ENCODE measurements at regions not wholly inside any gene's neighbourhood (a gene's known extent, or its start where the extent isn't known, plus 50 kb on each side); places are given as distances from the start of the nearest gene placed in this dataset.

DNA sequence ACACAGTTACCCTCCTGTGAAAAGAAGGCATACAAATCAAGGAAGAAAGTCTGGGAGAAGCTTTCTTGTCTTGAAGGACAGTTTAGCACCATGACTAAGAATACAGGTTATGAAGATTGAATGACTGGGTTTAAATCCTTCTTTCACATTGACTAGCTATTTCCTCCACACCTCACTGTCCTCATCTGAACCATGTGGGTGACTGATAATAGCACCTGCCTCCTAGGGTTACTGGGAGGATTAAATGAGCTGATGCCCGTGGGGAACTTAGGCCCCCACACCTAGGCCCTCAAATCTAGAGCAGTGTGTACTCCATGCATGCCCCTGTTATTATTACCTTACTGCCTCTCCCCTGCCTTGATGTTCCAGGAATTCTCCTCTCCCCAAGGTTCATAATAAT is 202.9 kb downstream of the FBXO15 start:
- H3K27ac ChIP-seq, result no peak overlapping the region
- POLR2A ChIA-PET (ENCODE audit: low non-redundant PET), result no interaction called here
- no peak for TF ChIP-seq CTCF (conservative IDR thresholded peaks at IDR 0.05; ENCODE audit: low read depth)
- CTCF ChIA-PET, result no interaction called here
- no peak for DNase-seq (ENCODE audit: low spot score)

DNA sequence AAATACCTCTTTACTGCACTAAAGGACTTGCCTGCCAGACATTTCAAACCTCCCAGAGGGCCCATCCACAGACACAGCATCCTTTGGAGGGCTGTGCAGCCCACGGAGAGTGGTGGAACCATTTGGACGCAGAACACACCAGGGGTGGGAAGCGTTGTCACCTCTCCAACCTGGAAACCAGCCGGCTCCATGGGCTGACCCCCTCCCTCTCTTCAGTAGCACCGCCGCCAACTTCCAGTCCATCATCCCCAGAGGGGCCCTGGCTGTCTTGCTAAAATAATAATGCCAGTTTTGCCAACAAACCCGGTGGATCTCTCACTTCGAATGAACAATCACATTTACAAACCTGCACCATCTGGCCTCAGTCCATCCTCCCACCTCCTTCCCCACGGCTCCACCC is 203.9 kb downstream of the FBXO15 start:
- TF ChIP-seq CTCF (conservative IDR thresholded peaks at IDR 0.05; ENCODE audit: low read depth), result no peak
- DNase-seq (ENCODE audit: low spot score), result no peak
- H3K27ac ChIP-seq, result no peak overlapping the region
- ChIA-PET POLR2A (ENCODE audit: low non-redundant PET) (no interaction called here), CTCF (no interaction called here)

DNA sequence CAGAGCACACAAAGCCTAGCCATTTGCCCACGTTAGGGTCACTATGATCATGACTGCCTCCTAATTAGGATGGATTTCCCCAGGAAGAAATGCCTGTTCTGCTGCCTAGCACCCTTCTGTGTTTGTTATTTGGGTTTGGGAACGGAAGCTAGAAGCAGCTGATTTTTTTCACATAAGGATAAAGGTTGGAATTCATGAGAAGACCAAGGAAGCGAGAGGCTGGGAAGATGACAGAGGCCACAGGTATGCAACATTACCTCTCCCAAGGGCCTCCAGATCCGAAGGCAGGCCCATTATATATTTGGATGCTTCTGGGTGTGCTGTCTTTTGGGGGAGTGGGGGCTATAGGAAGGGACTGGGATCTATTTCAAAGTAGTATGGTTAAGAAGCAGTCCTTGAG is 204.7 kb downstream of the FBXO15 start:
- no peak for DNase-seq (ENCODE audit: low spot score)
- ChIA-PET POLR2A (ENCODE audit: low non-redundant PET) (no interaction called here), CTCF (no interaction called here)
- no peak overlapping the region for H3K27ac ChIP-seq
- TF ChIP-seq CTCF (conservative IDR thresholded peaks at IDR 0.05; ENCODE audit: low read depth), result no peak

- CTCF ChIA-PET, result interaction anchor here (0.8 kb wide), 1 partner anchor 45 kb away, joined by 3 read pairs; no protein-coding TSS in a partner anchor
- TF ChIP-seq CTCF (conservative IDR thresholded peaks at IDR 0.05; ENCODE audit: low read depth), result no peak
- POLR2A ChIA-PET (ENCODE audit: low non-redundant PET), result no interaction called here
- no peak overlapping the region for H3K27ac ChIP-seq
- DNase-seq (ENCODE audit: low spot score), result no peak
Measured at GRCh38 chr18:73942081-73942625, 205.5 kb downstream of the FBXO15 start.

DNA sequence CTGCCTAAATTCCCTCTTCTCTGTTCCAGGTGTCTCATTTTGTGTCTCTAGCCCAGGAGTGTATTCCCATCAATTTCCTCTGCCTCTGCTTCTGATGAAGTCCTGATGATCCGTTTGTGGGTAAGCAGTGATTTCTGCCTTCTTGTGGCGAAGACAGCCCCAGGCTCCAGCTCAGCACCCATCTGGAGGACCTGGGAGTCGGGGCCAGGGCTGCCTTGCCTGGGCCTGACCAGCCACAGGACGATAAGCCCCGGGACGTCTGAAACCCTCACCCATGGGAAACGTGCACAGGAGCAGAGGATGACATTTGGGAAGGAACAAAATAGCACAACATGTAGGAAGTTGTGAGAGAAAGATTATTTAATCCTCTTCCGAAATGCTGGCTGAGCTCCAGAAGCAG is 206.9 kb downstream of the FBXO15 start:
- TF ChIP-seq CTCF (conservative IDR thresholded peaks at IDR 0.05; ENCODE audit: low read depth), result no peak
- ChIA-PET CTCF (no interaction called here), POLR2A (ENCODE audit: low non-redundant PET) (no interaction called here)
- no peak for DNase-seq (ENCODE audit: low spot score)
- no peak overlapping the region for H3K27ac ChIP-seq

- no peak for TF ChIP-seq CTCF (conservative IDR thresholded peaks at IDR 0.05; ENCODE audit: low read depth)
- ChIA-PET POLR2A (ENCODE audit: low non-redundant PET) (no interaction called here), CTCF (no interaction called here)
- no peak for DNase-seq (ENCODE audit: low spot score)
- no peak overlapping the region for H3K27ac ChIP-seq
Measured at GRCh38 chr18:73939391-73939790, 208.2 kb downstream of the FBXO15 start.

DNA sequence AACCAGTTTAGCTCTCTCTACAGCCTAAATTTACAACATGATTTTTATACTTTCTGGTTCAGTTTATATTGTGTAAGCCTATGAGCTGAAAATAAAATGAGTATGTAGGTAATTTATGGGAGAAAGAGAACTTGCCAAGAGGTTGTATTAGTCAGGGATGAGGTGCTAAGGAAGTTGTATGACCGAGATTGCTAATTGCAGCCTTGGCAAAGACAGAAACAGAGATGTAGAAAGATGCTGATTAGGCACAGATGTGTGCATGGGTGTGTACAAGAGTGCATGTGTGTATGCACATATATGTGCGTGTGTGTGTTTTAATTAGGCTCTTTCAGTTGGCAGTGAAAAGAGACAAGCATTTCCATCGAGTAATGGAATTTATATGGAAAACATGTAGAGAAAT is 213.9 kb downstream of the FBXO15 start:
- ChIA-PET CTCF (no interaction called here), POLR2A (ENCODE audit: low non-redundant PET) (no interaction called here)
- TF ChIP-seq CTCF (conservative IDR thresholded peaks at IDR 0.05; ENCODE audit: low read depth), result no peak
- DNase-seq (ENCODE audit: low spot score), result no peak
- H3K27ac ChIP-seq, result no peak overlapping the region

Measured in RWPE1 (cell line).